ENCODE measurements at regions not wholly inside any gene's neighbourhood (a gene's known extent, or its start where the extent isn't known, plus 50 kb on each side); places are given as distances from the start of the nearest gene placed in this dataset.

DNA sequence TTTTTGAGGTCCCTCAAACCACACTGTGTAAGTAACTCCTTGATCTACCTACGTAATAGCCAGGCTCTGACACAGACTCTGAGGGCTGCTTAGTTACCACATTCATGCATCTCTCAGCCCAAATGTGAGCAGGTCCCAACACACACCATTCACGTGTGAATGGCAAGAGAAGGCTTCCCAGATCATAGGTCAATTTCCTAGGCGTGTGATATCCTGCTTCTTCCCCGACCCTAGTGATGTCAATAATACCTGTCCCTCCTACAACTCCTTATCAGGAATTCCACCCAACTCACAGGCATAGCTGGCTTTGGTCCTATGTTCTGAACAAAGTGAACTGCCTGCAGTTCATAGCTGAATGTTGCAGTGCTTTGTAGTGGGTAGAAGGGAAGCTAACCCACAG lies 334.5 kb downstream of the RFC3 start:
- TF ChIP-seq SNAI2 (CRISPR knock-in tag; IDR thresholded peaks at IDR 0.05) = no peak
- TF ChIP-seq ISL1 (CRISPR knock-in tag; IDR thresholded peaks at IDR 0.05) = no peak

Data from SK-N-SH treated with all-trans-retinoic acid at 6 μM for 48 hours (cell line).